ENCODE measurements at regions not wholly inside any gene's neighbourhood (a gene's known extent, or its start where the extent isn't known, plus 50 kb on each side); places are given as distances from the start of the nearest gene placed in this dataset.

DNA sequence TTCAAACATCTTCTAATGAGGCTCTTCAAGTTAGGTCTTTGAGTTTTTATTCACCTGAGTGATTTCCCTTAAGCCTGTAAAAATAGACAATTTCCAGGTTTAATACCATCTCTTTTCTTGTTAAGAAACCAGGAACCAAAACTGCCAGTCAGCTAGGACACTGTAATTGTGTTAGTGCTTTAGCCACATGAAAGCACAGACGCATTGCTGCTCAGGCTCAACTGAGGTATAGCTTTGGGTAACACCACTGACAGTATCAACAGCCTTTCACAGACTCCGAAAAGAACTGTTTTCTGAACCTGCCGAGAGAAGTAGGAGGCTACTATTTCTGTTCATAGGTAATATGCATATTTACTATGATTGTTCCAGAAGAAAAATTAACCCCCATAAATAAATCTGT is 768.7 kb downstream of the ETS1 start:
- TF ChIP-seq, protein P1, sequence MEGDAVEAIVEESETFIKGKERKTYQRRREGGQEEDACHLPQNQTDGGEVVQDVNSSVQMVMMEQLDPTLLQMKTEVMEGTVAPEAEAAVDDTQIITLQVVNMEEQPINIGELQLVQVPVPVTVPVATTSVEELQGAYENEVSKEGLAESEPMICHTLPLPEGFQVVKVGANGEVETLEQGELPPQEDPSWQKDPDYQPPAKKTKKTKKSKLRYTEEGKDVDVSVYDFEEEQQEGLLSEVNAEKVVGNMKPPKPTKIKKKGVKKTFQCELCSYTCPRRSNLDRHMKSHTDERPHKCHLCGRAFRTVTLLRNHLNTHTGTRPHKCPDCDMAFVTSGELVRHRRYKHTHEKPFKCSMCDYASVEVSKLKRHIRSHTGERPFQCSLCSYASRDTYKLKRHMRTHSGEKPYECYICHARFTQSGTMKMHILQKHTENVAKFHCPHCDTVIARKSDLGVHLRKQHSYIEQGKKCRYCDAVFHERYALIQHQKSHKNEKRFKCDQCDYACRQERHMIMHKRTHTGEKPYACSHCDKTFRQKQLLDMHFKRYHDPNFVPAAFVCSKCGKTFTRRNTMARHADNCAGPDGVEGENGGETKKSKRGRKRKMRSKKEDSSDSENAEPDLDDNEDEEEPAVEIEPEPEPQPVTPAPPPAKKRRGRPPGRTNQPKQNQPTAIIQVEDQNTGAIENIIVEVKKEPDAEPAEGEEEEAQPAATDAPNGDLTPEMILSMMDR (IDR thresholded peaks at IDR 0.05) = no peak
- TF ChIP-seq RAD21 (IDR thresholded peaks at IDR 0.05; ENCODE audit: low read length) (no peak), TAF1 (IDR thresholded peaks at IDR 0.05; ENCODE audit: borderline replicate concordance, low read depth, low read length) (no peak), RXRA (IDR thresholded peaks at IDR 0.05; ENCODE audit: borderline replicate concordance, low read depth) (no peak), ELF1 (IDR thresholded peaks at IDR 0.05) (no peak), NRF1 (IDR thresholded peaks at IDR 0.05; ENCODE audit: low read depth, low read length) (no peak), EP300 (IDR thresholded peaks at IDR 0.05; ENCODE audit: borderline replicate concordance in 1 of 2, low read depth in 1 of 2, low read length in 1 of 2) (no peak)
- TF ChIP-seq, protein P2, sequence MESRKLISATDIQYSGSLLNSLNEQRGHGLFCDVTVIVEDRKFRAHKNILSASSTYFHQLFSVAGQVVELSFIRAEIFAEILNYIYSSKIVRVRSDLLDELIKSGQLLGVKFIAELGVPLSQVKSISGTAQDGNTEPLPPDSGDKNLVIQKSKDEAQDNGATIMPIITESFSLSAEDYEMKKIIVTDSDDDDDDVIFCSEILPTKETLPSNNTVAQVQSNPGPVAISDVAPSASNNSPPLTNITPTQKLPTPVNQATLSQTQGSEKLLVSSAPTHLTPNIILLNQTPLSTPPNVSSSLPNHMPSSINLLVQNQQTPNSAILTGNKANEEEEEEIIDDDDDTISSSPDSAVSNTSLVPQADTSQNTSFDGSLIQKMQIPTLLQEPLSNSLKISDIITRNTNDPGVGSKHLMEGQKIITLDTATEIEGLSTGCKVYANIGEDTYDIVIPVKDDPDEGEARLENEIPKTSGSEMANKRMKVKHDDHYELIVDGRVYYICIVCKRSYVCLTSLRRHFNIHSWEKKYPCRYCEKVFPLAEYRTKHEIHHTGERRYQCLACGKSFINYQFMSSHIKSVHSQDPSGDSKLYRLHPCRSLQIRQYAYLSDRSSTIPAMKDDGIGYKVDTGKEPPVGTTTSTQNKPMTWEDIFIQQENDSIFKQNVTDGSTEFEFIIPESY (IDR thresholded peaks at IDR 0.05; ENCODE audit: borderline replicate concordance, low read depth) = no peak
- TF ChIP-seq, protein P3, sequence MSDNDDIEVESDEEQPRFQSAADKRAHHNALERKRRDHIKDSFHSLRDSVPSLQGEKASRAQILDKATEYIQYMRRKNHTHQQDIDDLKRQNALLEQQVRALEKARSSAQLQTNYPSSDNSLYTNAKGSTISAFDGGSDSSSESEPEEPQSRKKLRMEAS (IDR thresholded peaks at IDR 0.05; ENCODE audit: low read depth) = no peak

All from SK-N-SH (cell line).